GM12865 (cell line): ENCODE measurements at regions not wholly inside any gene's neighbourhood (a gene's known extent, or its start where the extent isn't known, plus 50 kb on each side); places are given as distances from the start of the nearest gene placed in this dataset.
A peak's percentile ranks its signal among the peaks of the same experiment; 100 is the strongest.

Experiments
- DNase-seq: peaks from one replicate; pipeline ENCODE4 v3.0.0; 2010; ENCODE audit warnings: low read depth
- H3K4me3 ChIP-seq: 2 replicates; pipeline ENCODE4 v1.5.1; 2011; ENCODE audit warnings: mild to moderate bottlenecking, low read depth, low read length, control low read depth
- TF ChIP-seq, protein P1 (sequence below): IDR thresholded peaks from 2 replicates; pipeline ENCODE4 v1.5.1; 2011; ENCODE audit warnings: low read length, control low read depth, low read depth, inconsistent platforms; ENCODE audit not compliant: insufficient read depth; ENCODE audit errors: missing control alignments

DNA sequence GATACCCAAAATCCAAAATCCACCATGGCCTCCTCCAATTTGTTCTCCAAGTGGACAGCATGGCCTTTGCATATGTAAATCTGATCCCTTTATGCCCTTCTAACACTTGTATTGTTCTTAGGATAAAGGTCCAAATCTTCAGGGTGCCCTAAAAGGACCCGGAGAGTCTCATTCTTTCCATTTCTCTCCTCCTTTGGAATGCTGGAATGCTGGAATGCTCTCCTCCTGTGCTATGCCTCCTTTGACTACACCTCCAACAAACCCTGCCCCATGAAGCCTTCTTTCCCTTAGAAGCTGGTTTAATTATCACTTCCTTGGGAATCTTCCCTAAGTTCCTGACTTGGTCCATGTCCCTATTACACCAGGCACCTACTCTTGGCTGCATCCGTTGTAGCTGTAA lies 484.8 kb upstream of the RUNX1 start:
- DNase-seq, result no peak
- TF ChIP-seq, protein P1, sequence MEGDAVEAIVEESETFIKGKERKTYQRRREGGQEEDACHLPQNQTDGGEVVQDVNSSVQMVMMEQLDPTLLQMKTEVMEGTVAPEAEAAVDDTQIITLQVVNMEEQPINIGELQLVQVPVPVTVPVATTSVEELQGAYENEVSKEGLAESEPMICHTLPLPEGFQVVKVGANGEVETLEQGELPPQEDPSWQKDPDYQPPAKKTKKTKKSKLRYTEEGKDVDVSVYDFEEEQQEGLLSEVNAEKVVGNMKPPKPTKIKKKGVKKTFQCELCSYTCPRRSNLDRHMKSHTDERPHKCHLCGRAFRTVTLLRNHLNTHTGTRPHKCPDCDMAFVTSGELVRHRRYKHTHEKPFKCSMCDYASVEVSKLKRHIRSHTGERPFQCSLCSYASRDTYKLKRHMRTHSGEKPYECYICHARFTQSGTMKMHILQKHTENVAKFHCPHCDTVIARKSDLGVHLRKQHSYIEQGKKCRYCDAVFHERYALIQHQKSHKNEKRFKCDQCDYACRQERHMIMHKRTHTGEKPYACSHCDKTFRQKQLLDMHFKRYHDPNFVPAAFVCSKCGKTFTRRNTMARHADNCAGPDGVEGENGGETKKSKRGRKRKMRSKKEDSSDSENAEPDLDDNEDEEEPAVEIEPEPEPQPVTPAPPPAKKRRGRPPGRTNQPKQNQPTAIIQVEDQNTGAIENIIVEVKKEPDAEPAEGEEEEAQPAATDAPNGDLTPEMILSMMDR, result no peak
- H3K4me3 ChIP-seq, result no peak overlapping the region

DNA sequence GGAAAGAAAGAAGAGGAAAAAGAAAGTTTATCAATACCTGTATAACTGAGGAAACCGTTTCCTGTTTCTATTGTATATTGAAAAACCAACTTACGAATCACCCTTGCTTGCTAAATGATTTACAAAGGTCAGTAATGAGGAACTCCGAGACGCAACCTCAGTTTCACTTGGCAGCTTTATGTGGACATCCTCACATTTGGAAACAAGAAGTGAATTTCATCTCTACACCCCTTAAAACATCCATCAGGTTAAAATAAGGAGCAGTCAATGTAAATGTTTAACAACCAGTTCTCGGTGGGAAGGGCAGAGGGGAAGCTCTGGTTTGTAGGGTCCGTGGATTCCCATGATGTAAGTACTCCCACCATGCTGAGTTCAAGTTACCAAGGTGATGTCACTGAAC lies 481.7 kb upstream of the RUNX1 start:
- DNase-seq, result no peak
- TF ChIP-seq, protein P1, result no peak
- H3K4me3 ChIP-seq, result no peak overlapping the region

DNA sequence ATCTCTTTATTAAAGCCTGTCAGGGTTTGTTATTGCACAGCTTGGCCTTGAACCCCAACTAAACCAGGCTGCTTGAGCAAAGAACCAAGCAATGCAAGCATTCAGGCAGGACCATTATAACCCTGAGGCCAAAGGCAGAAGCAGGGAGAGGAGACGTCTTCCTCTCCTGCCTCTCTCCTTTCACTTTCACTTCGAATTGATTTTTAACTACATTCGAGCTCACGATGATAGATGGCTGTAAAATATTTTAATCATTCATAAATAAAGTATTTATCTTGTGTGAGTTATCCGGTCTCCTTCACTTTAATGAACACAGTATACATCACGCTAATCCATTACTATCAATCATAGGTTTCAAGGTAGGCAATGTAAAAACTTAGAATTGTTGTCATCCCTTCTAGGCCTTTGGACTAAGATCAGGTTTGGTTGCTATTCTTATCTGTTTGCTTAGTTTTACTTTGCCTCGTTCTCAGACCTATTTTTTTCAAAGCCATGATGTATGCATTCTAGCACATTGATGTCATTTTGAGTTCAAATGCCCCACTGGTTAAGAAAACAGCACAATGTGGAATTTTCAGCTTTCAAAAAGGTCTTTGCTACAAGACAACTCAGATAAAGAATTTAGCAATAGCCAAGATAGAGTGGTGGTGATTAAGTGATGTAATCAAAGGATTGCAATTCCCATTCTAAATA lies 480.2 kb upstream of the RUNX1 start:
- TF ChIP-seq, protein P1, result no peak
- peak; percentile 43 for DNase-seq
- H3K4me3 ChIP-seq, result peak overlapping the region; percentile 57

DNA sequence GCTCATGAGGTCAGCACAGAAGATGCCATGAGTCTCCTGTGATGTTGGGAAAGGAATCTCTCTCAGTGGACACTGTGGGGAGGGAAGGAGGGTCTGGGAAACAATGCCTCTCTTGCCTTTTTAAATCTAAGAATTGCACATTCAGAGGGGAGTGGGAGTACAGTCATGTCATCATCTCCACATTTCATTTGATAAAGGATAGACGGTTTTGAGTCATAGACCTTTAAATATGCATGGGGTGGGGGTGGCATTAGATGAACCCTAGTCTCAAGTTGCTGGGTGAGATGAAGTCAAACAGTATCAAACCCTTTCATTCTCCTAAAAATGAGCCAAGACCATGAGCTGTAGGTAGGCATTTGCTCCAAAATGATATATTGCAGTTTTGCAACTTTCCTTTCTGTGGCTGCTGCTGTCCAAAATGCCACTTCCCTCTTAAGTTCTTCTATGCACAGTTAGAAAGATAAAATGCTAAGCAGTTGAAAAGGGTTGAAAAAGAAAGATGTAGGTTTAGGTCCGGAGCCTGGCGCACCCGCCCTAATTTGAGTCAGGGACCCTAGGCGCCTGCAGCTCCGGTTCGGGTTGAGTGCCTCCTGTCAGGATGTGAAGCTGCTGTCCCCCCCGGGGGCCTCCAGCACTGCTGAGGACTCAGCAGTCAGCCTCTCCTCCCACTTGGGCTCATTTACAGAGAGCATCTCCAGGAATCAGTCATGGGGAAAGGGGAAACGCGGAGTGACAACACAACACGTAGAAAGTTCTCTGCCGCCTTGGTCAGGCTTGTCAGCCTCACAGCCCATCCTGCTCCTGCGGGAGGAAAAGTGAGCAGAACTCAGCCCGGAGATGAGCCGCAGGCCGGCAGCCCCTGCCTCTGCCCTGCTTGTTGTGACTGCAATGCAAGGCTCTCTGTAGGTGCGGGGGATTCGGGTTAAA lies 479.3 kb upstream of the RUNX1 start:
- TF ChIP-seq, protein P1, result no peak
- DNase-seq, result peak; percentile 55
- H3K4me3 ChIP-seq, result peak overlapping the region; percentile 57

DNA sequence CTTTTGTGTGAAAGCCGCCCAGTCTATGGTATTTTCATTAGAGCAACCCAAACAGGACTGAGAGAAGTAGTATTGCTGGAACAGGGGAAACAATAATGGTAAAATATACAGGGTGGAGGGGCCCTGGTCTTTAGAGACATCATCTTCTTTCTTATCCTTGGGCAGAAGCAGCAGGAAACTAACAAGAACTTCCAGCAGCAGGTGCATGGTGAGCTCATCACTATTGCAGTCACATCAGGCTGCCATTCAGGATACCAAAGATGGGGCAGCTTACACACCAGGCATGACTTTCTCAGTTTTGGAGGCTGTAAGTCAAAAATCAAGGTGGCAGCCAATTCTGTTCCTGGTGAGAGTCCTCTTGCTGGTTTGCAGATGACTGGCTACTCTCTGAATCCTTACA lies 478.3 kb upstream of the RUNX1 start:
- no peak overlapping the region for H3K4me3 ChIP-seq
- no peak for DNase-seq
- TF ChIP-seq, protein P1, result no peak

DNA sequence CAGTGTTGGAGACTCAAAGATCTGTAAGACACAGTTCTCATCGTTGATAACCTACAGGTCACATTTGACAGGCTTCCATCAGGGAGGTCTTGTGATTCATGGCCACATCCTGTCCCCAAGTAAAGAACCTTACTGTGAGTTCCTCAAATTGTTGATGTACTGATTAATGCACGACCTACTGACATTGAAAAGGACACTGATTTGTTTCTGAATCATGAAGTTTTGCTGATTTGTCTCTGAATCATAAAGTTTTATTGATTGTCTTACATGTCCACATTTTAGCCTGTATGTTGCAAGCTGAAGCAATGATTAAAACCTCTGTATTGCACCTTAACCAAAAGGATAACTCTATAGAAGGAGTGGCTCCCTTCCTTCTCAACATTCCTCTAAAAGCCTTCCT lies 476.3 kb upstream of the RUNX1 start:
- H3K4me3 ChIP-seq, result no peak overlapping the region
- TF ChIP-seq, protein P1, result no peak
- no peak for DNase-seq
